ENCODE measurements at regions not wholly inside any gene's neighbourhood (a gene's known extent, or its start where the extent isn't known, plus 50 kb on each side); places are given as distances from the start of the nearest gene placed in this dataset.
"Not testable (repeated sequence)": the region's sequence is repeated elsewhere in the genome, so short reads cannot be mapped to it uniquely, and the experiment has no call there.

- DNase-seq (ENCODE audit: low read depth): not testable (repeated sequence)
Measured at GRCh38 chr1:144026022-144026421, 54.2 kb upstream of the FAM72C start.

- DNase-seq (ENCODE audit: low read depth): not testable (repeated sequence)
Measured at GRCh38 chr1:144021690-144022384, 50.1 kb upstream of the FAM72C start.
